Natural killer cell (primary cell): ENCODE measurements at regions not wholly inside any gene's neighbourhood (a gene's known extent, or its start where the extent isn't known, plus 50 kb on each side); places are given as distances from the start of the nearest gene placed in this dataset.

Experiments used
- ATAC-seq, 3 donors: fragments of 150-1000 bp in 2 of 3; fragments of 200-7000 bp in 1 of 3; cut with Tn5 transposase; 1 replicate in 1 of 3; 2 replicates in 2 of 3; pipeline ENCODE4 v1.10.0; 2021; ENCODE audit warnings: mild to moderate bottlenecking in 2 of 3, moderate library complexity in 2 of 3
- DNase-seq, 2 donors: peaks; one replicate each; pipeline versions ENCODE4 v3.0.0 to v3.0.0-alpha.2; 2013 to 2021; ENCODE audit warnings: mixed read lengths in 1 of 2
- H3K27ac ChIP-seq: one replicate; pipeline ENCODE4 v1.5.1; 2013; ENCODE audit warnings: mild to moderate bottlenecking, low read length
- H3K27me3 ChIP-seq: one replicate; pipeline ENCODE4 v1.6.1; 2013; ENCODE audit warnings: low read length; ENCODE audit not compliant: control insufficient read depth, insufficient read depth
- H3K36me3 ChIP-seq: one replicate; pipeline ENCODE4 v1.6.1; 2013; ENCODE audit warnings: low read length; ENCODE audit not compliant: control insufficient read depth, insufficient read depth
- H3K4me1 ChIP-seq: one replicate; pipeline ENCODE4 v1.6.1; 2013; ENCODE audit warnings: low read length; ENCODE audit not compliant: control insufficient read depth, insufficient read depth
- H3K4me3 ChIP-seq: one replicate; pipeline ENCODE4 v1.5.1; 2013; ENCODE audit warnings: low read length
- H3K9me3 ChIP-seq: one replicate; pipeline ENCODE4 v1.6.1; 2013; ENCODE audit warnings: low read length; ENCODE audit not compliant: control insufficient read depth, insufficient read depth
- H3K27ac Mint-ChIP-seq, 2 donors: one replicate each; pipeline ENCODE4 v1.8.0; 2022; ENCODE audit warnings: mild to moderate bottlenecking in 2 of 2, mixed read lengths in 2 of 2, moderate library complexity in 1 of 2
- H3K27me3 Mint-ChIP-seq, 2 donors: one replicate each; pipeline ENCODE4 v1.8.0; 2022; ENCODE audit warnings: low read depth in 2 of 2, mixed read lengths in 2 of 2
- H3K36me3 Mint-ChIP-seq: one replicate; pipeline ENCODE4 v1.8.0; 2022; ENCODE audit warnings: mixed read lengths
- H3K4me1 Mint-ChIP-seq, 2 donors: one replicate each; pipeline ENCODE4 v1.8.0; 2022; ENCODE audit warnings: mixed read lengths in 2 of 2
- H3K4me3 Mint-ChIP-seq: one replicate; pipeline ENCODE4 v1.8.0; 2022; ENCODE audit warnings: mild to moderate bottlenecking, moderate library complexity, mixed read lengths
- H3K9me3 Mint-ChIP-seq, 2 donors: one replicate each; pipeline ENCODE4 v1.8.0; 2022; ENCODE audit warnings: mixed read lengths in 2 of 2
- WGBS: methylation state at CpG from one replicate; pipeline ENCODE4 v1.1.7; 2013; ENCODE audit warnings: missing lambda C conversion rate; ENCODE audit not compliant: insufficient coverage; 5-methylcytosine and 5-hydroxymethylcytosine counted together
- intact Hi-C: fragments of 100-400 bp; cut with micrococcal nuclease; formaldehyde crosslinking; loops from one replicate; pipeline ENCODE4 v1.14.2; 2022
- TF ChIP-seq, protein P1 (sequence below): fragments of 200-600 bp; IDR thresholded peaks from one replicate; pipeline ENCODE4 v1.8.0; 2022; ENCODE audit warnings: antibody characterized with exemption

DNA sequence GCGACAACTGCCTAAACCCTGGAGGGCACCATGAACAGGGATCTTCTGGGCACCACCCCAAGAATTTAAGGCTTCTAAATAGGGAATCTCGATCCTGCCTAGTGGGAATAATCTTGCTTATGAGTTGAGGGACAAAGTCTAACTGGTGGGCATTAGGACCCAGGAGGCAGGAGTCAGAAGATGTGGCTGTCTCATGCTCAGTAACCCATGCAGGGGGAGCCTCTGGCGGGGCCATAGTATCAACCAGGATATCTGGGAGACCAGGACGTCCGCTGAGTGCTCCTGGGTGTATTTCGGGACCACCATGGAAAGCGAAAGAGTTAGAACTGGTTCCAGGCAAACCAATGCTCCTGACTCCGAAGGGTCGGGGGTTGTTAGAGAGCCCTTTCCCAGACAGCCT lies 356.1 kb downstream of the OTOL1 start:
- no peak overlapping the region for H3K27ac Mint-ChIP-seq
- intact Hi-C loops: no loop called here
- H3K27me3 Mint-ChIP-seq: no peaks in the 10 kb centered on the region
- Histone ChIP-seq H3K27me3 (no peaks in the 10 kb centered on the region), H3K9me3 (no peaks in the 10 kb centered on the region), H3K4me1 (no peaks in the 10 kb centered on the region), H3K27ac (no peak overlapping the region), H3K36me3 (no peaks in the 10 kb centered on the region), H3K4me3 (no peak overlapping the region)
- WGBS: 81% methylated on average over 9 of the region's 9 CpGs
- no peaks in the 10 kb centered on the region for H3K36me3 Mint-ChIP-seq
- no peak overlapping the region for H3K4me3 Mint-ChIP-seq
- no peak for ATAC-seq
- H3K9me3 Mint-ChIP-seq: no peaks in the 10 kb centered on the region
- no peak for DNase-seq
- H3K4me1 Mint-ChIP-seq: peaks cover 0 to 5% of the 10 kb centered on the region in 2 donors
- TF ChIP-seq, protein P1, sequence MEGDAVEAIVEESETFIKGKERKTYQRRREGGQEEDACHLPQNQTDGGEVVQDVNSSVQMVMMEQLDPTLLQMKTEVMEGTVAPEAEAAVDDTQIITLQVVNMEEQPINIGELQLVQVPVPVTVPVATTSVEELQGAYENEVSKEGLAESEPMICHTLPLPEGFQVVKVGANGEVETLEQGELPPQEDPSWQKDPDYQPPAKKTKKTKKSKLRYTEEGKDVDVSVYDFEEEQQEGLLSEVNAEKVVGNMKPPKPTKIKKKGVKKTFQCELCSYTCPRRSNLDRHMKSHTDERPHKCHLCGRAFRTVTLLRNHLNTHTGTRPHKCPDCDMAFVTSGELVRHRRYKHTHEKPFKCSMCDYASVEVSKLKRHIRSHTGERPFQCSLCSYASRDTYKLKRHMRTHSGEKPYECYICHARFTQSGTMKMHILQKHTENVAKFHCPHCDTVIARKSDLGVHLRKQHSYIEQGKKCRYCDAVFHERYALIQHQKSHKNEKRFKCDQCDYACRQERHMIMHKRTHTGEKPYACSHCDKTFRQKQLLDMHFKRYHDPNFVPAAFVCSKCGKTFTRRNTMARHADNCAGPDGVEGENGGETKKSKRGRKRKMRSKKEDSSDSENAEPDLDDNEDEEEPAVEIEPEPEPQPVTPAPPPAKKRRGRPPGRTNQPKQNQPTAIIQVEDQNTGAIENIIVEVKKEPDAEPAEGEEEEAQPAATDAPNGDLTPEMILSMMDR: no peak

DNA sequence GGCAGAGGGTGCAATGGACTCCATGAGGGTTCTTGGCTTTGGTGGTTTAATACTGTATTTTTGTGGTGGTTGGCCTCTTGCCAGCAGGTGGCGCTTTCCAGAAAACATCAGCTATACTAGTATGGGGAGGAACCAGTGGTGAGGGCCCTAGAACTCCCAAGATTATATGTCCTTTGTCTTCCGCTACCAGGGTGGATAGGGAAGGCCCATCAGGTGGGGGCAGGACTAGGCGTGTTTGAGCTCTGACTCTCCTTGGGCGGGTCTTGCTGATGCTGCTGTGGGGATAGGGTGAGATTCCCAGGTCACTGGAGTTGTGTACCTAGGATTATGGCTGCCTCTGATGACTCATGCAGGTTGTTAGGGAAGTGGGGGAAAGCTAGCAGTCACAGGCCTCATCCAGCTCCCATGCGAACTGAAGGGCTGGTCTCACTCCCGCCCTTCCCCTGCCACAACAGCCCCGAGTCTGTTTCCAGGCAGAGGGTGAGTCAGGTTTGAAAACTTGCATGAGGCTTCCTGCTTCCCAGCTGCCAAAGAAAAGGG lies 357.7 kb downstream of the OTOL1 start:
- ATAC-seq (no peak), DNase-seq (no peak)
- no peak overlapping the region for H3K4me3 Mint-ChIP-seq
- H3K27me3 ChIP-seq: no peaks in the 10 kb centered on the region
- no peaks in the 10 kb centered on the region for H3K9me3 Mint-ChIP-seq
- no peaks in the 10 kb centered on the region for H3K27me3 Mint-ChIP-seq
- no peak overlapping the region for H3K4me3 ChIP-seq
- intact Hi-C loops: no loop called here
- TF ChIP-seq, protein P1: no peak
- peaks cover 0 to 5% of the 10 kb centered on the region in 2 donors for H3K4me1 Mint-ChIP-seq
- H3K27ac Mint-ChIP-seq: no peak overlapping the region
- H3K4me1 ChIP-seq: no peaks in the 10 kb centered on the region
- H3K36me3 ChIP-seq: no peaks in the 10 kb centered on the region
- H3K36me3 Mint-ChIP-seq: no peaks in the 10 kb centered on the region
- no peaks in the 10 kb centered on the region for H3K9me3 ChIP-seq
- no peak overlapping the region for H3K27ac ChIP-seq
- 87% methylated on average over 7 of the region's 7 CpGs for WGBS

DNA sequence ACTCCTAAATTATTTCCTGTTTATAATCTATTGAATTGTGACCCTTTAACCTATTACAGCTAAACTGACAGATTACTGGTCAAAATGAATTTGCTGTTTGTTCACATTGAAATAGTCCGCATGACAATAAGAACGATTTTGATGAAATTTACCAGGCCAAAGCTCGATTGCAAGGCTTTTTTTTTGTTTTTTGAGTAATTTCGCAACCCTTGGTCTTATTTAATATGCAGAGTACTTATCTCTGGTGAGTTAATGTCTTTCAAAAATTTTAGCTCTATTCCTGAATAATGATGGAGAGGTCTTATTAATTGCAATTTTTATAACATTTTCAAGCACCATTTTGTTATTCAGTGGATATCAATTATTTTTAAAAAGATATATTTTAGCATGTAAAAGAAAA lies 362.4 kb downstream of the OTOL1 start:
- Mint-ChIP-seq H3K27ac (no peak overlapping the region), H3K36me3 (no peaks in the 10 kb centered on the region), H3K4me1 (no peaks in the 10 kb centered on the region), H3K4me3 (no peak overlapping the region), H3K27me3 (no peaks in the 10 kb centered on the region), H3K9me3 (no peaks in the 10 kb centered on the region)
- no peaks in the 10 kb centered on the region for H3K27me3 ChIP-seq
- intact Hi-C loops: no loop called here
- ATAC-seq (no peak), DNase-seq (no peak)
- H3K36me3 ChIP-seq: no peaks in the 10 kb centered on the region
- TF ChIP-seq, protein P1: no peak
- no peak overlapping the region for H3K27ac ChIP-seq
- H3K4me3 ChIP-seq: no peak overlapping the region
- H3K9me3 ChIP-seq: no peaks in the 10 kb centered on the region
- no peaks in the 10 kb centered on the region for H3K4me1 ChIP-seq
- WGBS: 91% methylated on average over 3 of the region's 4 CpGs

DNA sequence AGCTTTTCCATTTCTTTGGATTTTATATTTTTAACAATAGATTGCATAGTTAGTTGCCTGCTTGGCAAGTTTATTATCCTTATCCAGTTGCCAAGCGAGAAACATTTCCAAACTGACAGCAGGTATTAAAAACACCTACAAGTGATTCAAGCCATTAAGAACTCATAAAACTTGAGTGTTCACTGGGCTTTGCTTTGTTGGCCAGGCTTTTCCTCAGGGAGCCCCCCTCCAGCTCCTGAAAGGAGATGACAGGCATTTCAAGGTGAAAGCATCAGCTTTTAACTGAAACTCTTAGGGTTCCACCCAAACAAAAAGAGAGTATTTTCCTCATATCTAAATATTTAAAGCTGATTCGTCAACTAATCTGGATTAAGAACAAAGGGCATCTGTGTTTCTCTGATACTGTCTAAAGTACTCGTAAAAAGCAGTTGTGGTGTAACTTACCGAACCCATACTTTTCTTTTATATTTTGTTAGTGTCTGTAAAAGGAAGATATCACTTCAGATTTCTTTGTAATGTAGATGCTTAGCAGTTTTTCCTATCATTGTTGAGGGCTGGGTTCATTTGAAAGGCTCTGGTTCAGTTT lies 363.4 kb downstream of the OTOL1 start:
- H3K27ac Mint-ChIP-seq: no peak overlapping the region
- DNase-seq (no peak), ATAC-seq (no peak)
- H3K36me3 Mint-ChIP-seq: no peaks in the 10 kb centered on the region
- no peak overlapping the region for H3K4me3 Mint-ChIP-seq
- Histone ChIP-seq H3K27ac (no peak overlapping the region), H3K36me3 (no peaks in the 10 kb centered on the region), H3K27me3 (no peaks in the 10 kb centered on the region), H3K4me1 (no peaks in the 10 kb centered on the region), H3K4me3 (no peak overlapping the region), H3K9me3 (no peaks in the 10 kb centered on the region)
- 75% methylated on average over 4 of the region's 4 CpGs for WGBS
- H3K27me3 Mint-ChIP-seq: no peaks in the 10 kb centered on the region
- TF ChIP-seq, protein P1: no peak
- peaks cover 1 to 2% of the 10 kb centered on the region in 2 donors for H3K9me3 Mint-ChIP-seq
- no peaks in the 10 kb centered on the region for H3K4me1 Mint-ChIP-seq
- intact Hi-C loops: no loop called here
